MCF 10A (cell line): ENCODE measurements at regions not wholly inside any gene's neighbourhood (a gene's known extent, or its start where the extent isn't known, plus 50 kb on each side); places are given as distances from the start of the nearest gene placed in this dataset.

Experiments
- BruUV-seq: library from RNA; stranded (reverse); fragments of 400-500 nt; replicated peaks from 2 replicates; lab custom pipeline; 2021; lab: Mats Ljungman, UMichigan
- CTCF ChIA-PET: fragments of 300-600 bp; sonication (Branson Sonifier 250); formaldehyde crosslinking; extraction: SDS; loops from one replicate; lab custom pipeline; 2021; ENCODE audit warnings: antibody characterized with exemption, inconsistent platforms; lab: Yijun Ruan, JAX
- POLR2A ChIA-PET: fragments of 300-600, 350-650 bp; sonication (Branson Sonifier 250); formaldehyde crosslinking; extraction: SDS; loops from one replicate; lab custom pipeline; 2020; ENCODE audit warnings: antibody characterized with exemption, inconsistent platforms; lab: Yijun Ruan, JAX
- DNase-seq: peaks from one replicate; pipeline ENCODE4 v3.0.0-alpha.2; 2018; ENCODE audit not compliant: unreplicated experiment
- H3K27ac Mint-ChIP-seq: one replicate; pipeline ENCODE4 v1.8.0; 2022; ENCODE audit warnings: mild to moderate bottlenecking, low read depth, mixed read lengths; ENCODE audit not compliant: unreplicated experiment
- H3K27me3 Mint-ChIP-seq: one replicate; pipeline ENCODE4 v1.8.0; 2022; ENCODE audit warnings: mixed read lengths; ENCODE audit not compliant: insufficient read depth, unreplicated experiment
- H3K36me3 Mint-ChIP-seq: one replicate; pipeline ENCODE4 v1.8.0; 2022; ENCODE audit warnings: mild to moderate bottlenecking, moderate library complexity, mixed read lengths; ENCODE audit not compliant: insufficient read depth, unreplicated experiment
- H3K4me1 Mint-ChIP-seq: one replicate; pipeline ENCODE4 v1.8.0; 2022; ENCODE audit warnings: mixed read lengths; ENCODE audit not compliant: insufficient read depth, unreplicated experiment
- H3K4me3 Mint-ChIP-seq: one replicate; pipeline ENCODE4 v1.8.0; 2022; ENCODE audit warnings: mild to moderate bottlenecking, moderate library complexity, mixed read lengths; ENCODE audit not compliant: unreplicated experiment
- H3K9me3 Mint-ChIP-seq: one replicate; pipeline ENCODE4 v1.8.0; 2022; ENCODE audit warnings: mixed read lengths; ENCODE audit not compliant: unreplicated experiment
- CTCF ChIP-seq: fragments of 200-600 bp; IDR thresholded peaks from one replicate; pipeline ENCODE4 v1.8.0; 2022; ENCODE audit warnings: antibody characterized with exemption, mild to moderate bottlenecking; ENCODE audit not compliant: unreplicated experiment
- intact Hi-C: fragments of 100-400 bp; cut with micrococcal nuclease; formaldehyde crosslinking; loops from 2 replicates; pipeline ENCODE4 v1.14.1; 2022

- Mint-ChIP-seq H3K4me3 (no peak overlapping the region), H3K9me3 (no peaks in the 10 kb centered on the region), H3K36me3 (no peaks in the 10 kb centered on the region), H3K27me3 (no peaks in the 10 kb centered on the region), H3K4me1 (peaks cover 18% of the 10 kb centered on the region), H3K27ac (no peak overlapping the region)
- no TSS peak for BruUV-seq
- POLR2A ChIA-PET = no interaction called here
- intact Hi-C loops = no loop called here
- TF ChIP-seq CTCF = no peak
- CTCF ChIA-PET = no interaction called here
- no peak for DNase-seq
Observed at GRCh38 chr13:47114030-47114429, 217.2 kb upstream of the HTR2A start.

GRCh38 chr13:47112903-47113299, 216.0 kb upstream of the HTR2A start:
- Mint-ChIP-seq H3K4me3 (no peak overlapping the region), H3K4me1 (peaks cover 18% of the 10 kb centered on the region), H3K36me3 (no peaks in the 10 kb centered on the region), H3K27ac (no peak overlapping the region), H3K9me3 (no peaks in the 10 kb centered on the region), H3K27me3 (no peaks in the 10 kb centered on the region)
- BruUV-seq = no TSS peak
- no peak for TF ChIP-seq CTCF
- CTCF ChIA-PET = interaction anchor here (0.6 kb wide), 1 partner anchor 122 kb away, joined by 3 read pairs; no protein-coding TSS in a partner anchor
- intact Hi-C loops = no loop called here
- DNase-seq = no peak
- POLR2A ChIA-PET = no interaction called here

GRCh38 chr13:47112205-47112902, 215.5 kb upstream of the HTR2A start:
- DNase-seq = peak; percentile 8
- intact Hi-C loops = no loop called here
- Mint-ChIP-seq H3K4me3 (no peak overlapping the region), H3K36me3 (no peaks in the 10 kb centered on the region), H3K9me3 (no peaks in the 10 kb centered on the region), H3K27me3 (no peaks in the 10 kb centered on the region), H3K4me1 (peaks cover 18% of the 10 kb centered on the region), H3K27ac (no peak overlapping the region)
- BruUV-seq = no TSS peak
- TF ChIP-seq CTCF = no peak
- ChIA-PET CTCF (interaction anchor here (0.6 kb wide), 1 partner anchor 123 kb away, joined by 3 read pairs; no protein-coding TSS in a partner anchor), POLR2A (no interaction called here)

GRCh38 chr13:47111499-47111898, 214.6 kb upstream of the HTR2A start:
- POLR2A ChIA-PET = no interaction called here
- intact Hi-C loops = no loop called here
- no peaks in the 10 kb centered on the region for H3K36me3 Mint-ChIP-seq
- no peak overlapping the region for H3K4me3 Mint-ChIP-seq
- H3K4me1 Mint-ChIP-seq = peaks cover 18% of the 10 kb centered on the region
- BruUV-seq = no TSS peak
- TF ChIP-seq CTCF = no peak
- no peak overlapping the region for H3K27ac Mint-ChIP-seq
- CTCF ChIA-PET = no interaction called here
- DNase-seq = no peak
- no peaks in the 10 kb centered on the region for H3K9me3 Mint-ChIP-seq
- H3K27me3 Mint-ChIP-seq = no peaks in the 10 kb centered on the region
